Tibial nerve (tissue), 4 donors: ENCODE measurements at regions not wholly inside any gene's neighbourhood (a gene's known extent, or its start where the extent isn't known, plus 50 kb on each side); places are given as distances from the start of the nearest gene placed in this dataset.

Experiments
- DNase-seq, 2 donors: peaks; one replicate each; pipeline ENCODE4 v3.0.0-alpha.2; 2019; ENCODE audit warnings: low spot score in 2 of 2
- H3K27ac ChIP-seq, 4 donors: fragments of 200-600 bp; sonication (generic) in 3 of 4; one replicate each; pipeline ENCODE4 v1.5.1; 2017 to 2019; ENCODE audit warnings: mild to moderate bottlenecking in 1 of 4
- H3K27me3 ChIP-seq, 2 donors: fragments of 200-600 bp; sonication (generic) in 1 of 2; one replicate each; pipeline versions ENCODE4 v1.5.1 to v1.6.0; 2017 to 2019
- H3K36me3 ChIP-seq, 3 donors: fragments of 200-600 bp; sonication (generic); one replicate each; pipeline ENCODE4 v1.5.1; 2018 to 2019
- H3K4me1 ChIP-seq, 4 donors: fragments of 200-600 bp; sonication (generic) in 3 of 4; one replicate each; pipeline ENCODE4 v1.5.1; 2017 to 2019
- H3K4me3 ChIP-seq, 4 donors: fragments of 200-600 bp; sonication (generic) in 3 of 4; one replicate each; pipeline ENCODE4 v1.5.1; 2017 to 2019; ENCODE audit warnings: mild to moderate bottlenecking in 1 of 4, moderate library complexity in 1 of 4
- H3K9me3 ChIP-seq, 4 donors: fragments of 200-600 bp; sonication (generic) in 3 of 4; one replicate each; pipeline ENCODE4 v1.5.1; 2017 to 2019
- CTCF ChIP-seq, 5 experiments: fragments of 200-600 bp in 3 of 5; fragments of 450-650 bp in 2 of 5; sonication (generic) in 3 of 5; IDR thresholded peaks; one replicate each; pipeline ENCODE4 v1.5.1; 2016 to 2019; ENCODE audit warnings: antibody characterized with exemption in 5 of 5, mild to moderate bottlenecking in 3 of 5, moderate library complexity in 2 of 5
- EP300 ChIP-seq, 2 donors: sonication (generic); formaldehyde crosslinking; IDR thresholded peaks; one replicate each; pipeline ENCODE4 v1.6.1; 2017; ENCODE audit warnings: antibody characterized with exemption in 2 of 2, mild to moderate bottlenecking in 1 of 2
- POLR2A ChIP-seq, 2 donors: fragments of 450-650 bp; IDR thresholded peaks; one replicate each; pipeline ENCODE4 v1.6.1; 2017; ENCODE audit warnings: antibody characterized with exemption in 2 of 2, mild to moderate bottlenecking in 2 of 2, moderate library complexity in 2 of 2
- WGBS, 2 donors: methylation state at CpG; one replicate each; pipeline ENCODE4 v1.1.5; 2018; 5-methylcytosine and 5-hydroxymethylcytosine counted together

- H3K36me3 ChIP-seq: no peaks in the 10 kb centered on the region
- TF ChIP-seq EP300 (IDR thresholded peaks at IDR 0.05) (no peak), CTCF (IDR thresholded peaks at IDR 0.05) (no peak), POLR2A (IDR thresholded peaks at IDR 0.05) (no peak)
- H3K27ac ChIP-seq: no peak overlapping the region
- no peaks in the 10 kb centered on the region for H3K27me3 ChIP-seq
- peaks cover 0 to 6% (median 0%) of the 10 kb centered on the region in 4 donors for H3K4me1 ChIP-seq
- 77 to 93% methylated on average over 1 of the region's 1 CpG for WGBS, 2 donors
- H3K4me3 ChIP-seq: no peak overlapping the region
- no peak for DNase-seq
- H3K9me3 ChIP-seq: peaks cover 0 to 9% (median 0%) of the 10 kb centered on the region in 4 donors
Observed at GRCh38 chr20:23240519-23240918, 110.1 kb upstream of the NXT1 start.

- no peaks in the 10 kb centered on the region for H3K27me3 ChIP-seq
- DNase-seq: no peak
- TF ChIP-seq CTCF (IDR thresholded peaks at IDR 0.05): no peak
- no peak for TF ChIP-seq EP300 (IDR thresholded peaks at IDR 0.05)
- TF ChIP-seq POLR2A (IDR thresholded peaks at IDR 0.05): no peak
- no peaks in the 10 kb centered on the region for H3K36me3 ChIP-seq
- H3K27ac ChIP-seq: no peak overlapping the region
- H3K9me3 ChIP-seq: peaks cover 0 to 12% (median 0%) of the 10 kb centered on the region in 4 donors
- no peak overlapping the region for H3K4me3 ChIP-seq
- H3K4me1 ChIP-seq: no peaks in the 10 kb centered on the region
Observed at GRCh38 chr20:23237201-23237600, 113.4 kb upstream of the NXT1 start.

GRCh38 chr20:23235173-23236027 is 115.2 kb upstream of the NXT1 start:
- DNase-seq: peak in 1 of 2 donors; percentile 57
- peaks cover 0 to 15% (median 0%) of the 10 kb centered on the region in 4 donors for H3K9me3 ChIP-seq

GRCh38 chr20:23234311-23235078 is 116.1 kb upstream of the NXT1 start:
- no peaks in the 10 kb centered on the region for H3K27me3 ChIP-seq
- DNase-seq: no peak
- peaks cover 0 to 15% (median 0%) of the 10 kb centered on the region in 4 donors for H3K9me3 ChIP-seq
- 68 to 81% methylated on average over 3 of the region's 3 CpGs for WGBS, 2 donors
- no peak for TF ChIP-seq CTCF (IDR thresholded peaks at IDR 0.05)
- TF ChIP-seq POLR2A (IDR thresholded peaks at IDR 0.05): no peak
- TF ChIP-seq EP300 (IDR thresholded peaks at IDR 0.05): no peak
- H3K36me3 ChIP-seq: no peaks in the 10 kb centered on the region
- H3K4me3 ChIP-seq: no peak overlapping the region
- H3K4me1 ChIP-seq: peaks cover 0 to under 1% (median 0%) of the 10 kb centered on the region in 4 donors
- no peak overlapping the region for H3K27ac ChIP-seq

More at GRCh38 chr20:23235173-23236027, 115.2 kb upstream of the NXT1 start:
- Histone ChIP-seq H3K4me3 (no peak overlapping the region), H3K36me3 (no peaks in the 10 kb centered on the region), H3K27me3 (no peaks in the 10 kb centered on the region), H3K4me1 (no peaks in the 10 kb centered on the region), H3K27ac (no peak overlapping the region)
- WGBS, 2 donors: 32 to 34% methylated on average over 9 of the region's 9 CpGs
- TF ChIP-seq EP300 (IDR thresholded peaks at IDR 0.05) (peak in 1 of 2 donors; percentile 20), POLR2A (IDR thresholded peaks at IDR 0.05) (no peak), CTCF (IDR thresholded peaks at IDR 0.05) (peak; percentile 47 to 77 (median 65))

- Histone ChIP-seq H3K27me3 (no peaks in the 10 kb centered on the region), H3K36me3 (no peaks in the 10 kb centered on the region), H3K4me1 (peaks cover 0 to 12% (median 2%) of the 10 kb centered on the region in 4 donors), H3K4me3 (no peak overlapping the region), H3K9me3 (peaks cover 0 to 6% (median 0%) of the 10 kb centered on the region in 4 donors), H3K27ac (no peak overlapping the region)
- DNase-seq: no peak
- TF ChIP-seq POLR2A (IDR thresholded peaks at IDR 0.05) (no peak), EP300 (IDR thresholded peaks at IDR 0.05) (no peak), CTCF (IDR thresholded peaks at IDR 0.05) (no peak)
- 93% methylated on average over 6 of the region's 6 CpGs for WGBS, 2 donors
Observed at GRCh38 chr20:23233341-23233740, 117.2 kb upstream of the NXT1 start.
